ENCODE measurements at regions not wholly inside any gene's neighbourhood (a gene's known extent, or its start where the extent isn't known, plus 50 kb on each side); places are given as distances from the start of the nearest gene placed in this dataset.

DNA sequence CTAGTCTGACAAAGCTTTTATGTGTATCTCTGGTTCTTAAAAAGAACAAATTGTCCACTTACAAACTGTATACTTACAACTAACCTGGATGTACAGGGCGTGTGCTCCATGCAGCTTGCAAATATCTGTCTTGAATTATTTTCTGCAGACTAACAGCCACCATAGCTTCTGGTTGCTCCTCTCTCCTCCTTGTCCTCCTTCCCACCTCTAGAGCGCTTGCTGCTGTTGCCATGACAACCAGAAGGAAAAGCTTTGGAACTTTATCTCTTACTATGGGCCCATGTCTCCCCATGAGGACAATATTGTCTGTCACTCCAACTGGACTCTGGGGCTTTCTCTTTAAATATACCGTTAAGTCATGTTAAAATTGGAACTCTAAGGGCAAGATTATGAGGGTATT is 71.5 kb upstream of the DHX40 start:
- no peaks in the 10 kb centered on the region for H3K79me1 ChIP-seq (ENCODE audit: insufficient read depth, low read depth, low read length, poor library complexity, severe bottlenecking)
- no peaks in the 10 kb centered on the region; a peak in 1 of 7 replicates for H3K36me3 Mint-ChIP-seq (ENCODE audit: insufficient read depth in 1 of 3, low read depth in 3 of 3)
- TF ChIP-seq, protein P1, sequence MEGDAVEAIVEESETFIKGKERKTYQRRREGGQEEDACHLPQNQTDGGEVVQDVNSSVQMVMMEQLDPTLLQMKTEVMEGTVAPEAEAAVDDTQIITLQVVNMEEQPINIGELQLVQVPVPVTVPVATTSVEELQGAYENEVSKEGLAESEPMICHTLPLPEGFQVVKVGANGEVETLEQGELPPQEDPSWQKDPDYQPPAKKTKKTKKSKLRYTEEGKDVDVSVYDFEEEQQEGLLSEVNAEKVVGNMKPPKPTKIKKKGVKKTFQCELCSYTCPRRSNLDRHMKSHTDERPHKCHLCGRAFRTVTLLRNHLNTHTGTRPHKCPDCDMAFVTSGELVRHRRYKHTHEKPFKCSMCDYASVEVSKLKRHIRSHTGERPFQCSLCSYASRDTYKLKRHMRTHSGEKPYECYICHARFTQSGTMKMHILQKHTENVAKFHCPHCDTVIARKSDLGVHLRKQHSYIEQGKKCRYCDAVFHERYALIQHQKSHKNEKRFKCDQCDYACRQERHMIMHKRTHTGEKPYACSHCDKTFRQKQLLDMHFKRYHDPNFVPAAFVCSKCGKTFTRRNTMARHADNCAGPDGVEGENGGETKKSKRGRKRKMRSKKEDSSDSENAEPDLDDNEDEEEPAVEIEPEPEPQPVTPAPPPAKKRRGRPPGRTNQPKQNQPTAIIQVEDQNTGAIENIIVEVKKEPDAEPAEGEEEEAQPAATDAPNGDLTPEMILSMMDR (conservative IDR thresholded peaks at IDR 0.05) = no peak
- H3T11ph ChIP-seq (ENCODE audit: low read length) = no peak overlapping the region
- 0 out of 4 replicates have a peak, but pooled peaks cover 0 to 2% of the 10 kb centered on the region in 2 experiments for H3K4me1 Mint-ChIP-seq
- no peak overlapping the region for H3K27ac Mint-ChIP-seq
- no peak overlapping the region for H3K9ac ChIP-seq (ENCODE audit: extremely low read depth, insufficient read length, low read length)
- no peak overlapping the region for H3K4me3 Mint-ChIP-seq
- H3K27me3 ChIP-seq (ENCODE audit: insufficient read depth, low read length) = no peaks in the 10 kb centered on the region
- no peak overlapping the region for H3K23ac ChIP-seq (ENCODE audit: insufficient read length, low read depth, low read length)
- no peak overlapping the region for H2BK20ac ChIP-seq (ENCODE audit: low read depth, low read length, poor library complexity, severe bottlenecking)
- no peaks in the 10 kb centered on the region for H3K23me2 ChIP-seq (ENCODE audit: insufficient read length, low read depth, low read length, poor library complexity, severe bottlenecking)
- H3K4me2 ChIP-seq (ENCODE audit: insufficient read depth, insufficient read length, low read length) = no peak overlapping the region
- H3K14ac ChIP-seq (ENCODE audit: insufficient read depth, low read length) = no peak overlapping the region
- no peak overlapping the region for H3K27ac ChIP-seq (ENCODE audit: insufficient read length, low read depth, low read length)
- H3K18ac ChIP-seq (ENCODE audit: insufficient read length, low read depth, low read length) = no peak overlapping the region
- H3K4me1 ChIP-seq (ENCODE audit: insufficient read depth, low read length) = no peaks in the 10 kb centered on the region
- H2BK5ac ChIP-seq (ENCODE audit: insufficient read length, low read length) = no peak overlapping the region
- H4K5ac ChIP-seq (ENCODE audit: insufficient read length, low read depth, low read length) = no peak overlapping the region
- H4K20me1 ChIP-seq (ENCODE audit: control insufficient read depth, insufficient read depth, insufficient read length) = no peaks in the 10 kb centered on the region
- no peak overlapping the region for H2AK5ac ChIP-seq (ENCODE audit: insufficient read length, low read length)
- H2BK15ac ChIP-seq (ENCODE audit: low read depth, low read length) = no peak overlapping the region
- no peaks in the 10 kb centered on the region for H3K9me3 ChIP-seq (ENCODE audit: control insufficient read depth, low read depth, low read length)
- DNase-seq = no peak
- H2AFZ ChIP-seq (ENCODE audit: low read length) = no peak overlapping the region
- H3K27me3 Mint-ChIP-seq (ENCODE audit: low read depth) = peaks cover 1% of the 10 kb centered on the region; the same call in 1 of the 2 replicates
- H3K56ac ChIP-seq (ENCODE audit: insufficient read length, low read depth, low read length) = no peak overlapping the region
- no peak overlapping the region for H2BK12ac ChIP-seq (ENCODE audit: insufficient read length, low read depth, low read length)
- WGBS (ENCODE audit: extremely low coverage, insufficient read length, low lambda C conversion rate) = no CpG with 5 or more reads among the region's 3 CpGs
- H2BK120ac ChIP-seq (ENCODE audit: low read depth, low read length, poor library complexity, severe bottlenecking) = no peak overlapping the region
- H4K91ac ChIP-seq (ENCODE audit: insufficient read length, low read depth, low read length) = no peak overlapping the region
- no peaks in the 10 kb centered on the region; a peak in 1 of 5 replicates for H3K9me3 Mint-ChIP-seq
- H3K4ac ChIP-seq (ENCODE audit: low read depth, low read length) = no peak overlapping the region
- H3K79me2 ChIP-seq (ENCODE audit: insufficient read depth, low read length) = no peaks in the 10 kb centered on the region
- no peak overlapping the region for H4K8ac ChIP-seq (replicated peaks; ENCODE audit: insufficient read length, low read depth, low read length)
